ENCODE measurements at regions not wholly inside any gene's neighbourhood (a gene's known extent, or its start where the extent isn't known, plus 50 kb on each side); places are given as distances from the start of the nearest gene placed in this dataset.

DNA sequence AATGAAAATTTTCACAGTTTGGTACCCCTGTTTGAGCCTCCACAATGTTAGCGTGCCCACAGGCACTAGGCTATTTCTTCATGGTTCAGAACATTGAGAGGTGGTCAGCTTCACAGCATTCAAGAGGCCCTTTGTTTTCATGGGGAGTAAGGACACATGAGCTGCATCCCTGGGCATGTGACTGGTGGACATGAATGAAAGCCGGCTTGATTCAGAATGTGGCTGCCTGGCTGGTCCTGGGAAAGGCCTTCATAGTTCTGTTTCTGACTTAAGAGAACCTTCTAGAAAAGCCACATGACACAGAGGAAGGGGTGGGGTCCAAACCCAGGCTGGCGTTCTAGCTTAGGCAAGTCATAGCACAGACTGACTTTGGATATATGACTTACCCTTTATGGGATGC is 420.6 kb downstream of the CMPK2 start:
- Histone ChIP-seq H2AFZ (ENCODE audit: low read depth, low read length) (no peak overlapping the region), H3K79me2 (ENCODE audit: insufficient read depth, low read length) (no peaks in the 10 kb centered on the region), H3K9ac (ENCODE audit: low read length) (no peak overlapping the region), H3K36me3 (ENCODE audit: insufficient read depth, low read length) (no peaks in the 10 kb centered on the region), H3K4me1 (ENCODE audit: insufficient read depth, low read length) (no peaks in the 10 kb centered on the region), H3K9me3 (ENCODE audit: insufficient read depth, low read depth, low read length) (no peaks in the 10 kb centered on the region), H3K27me3 (ENCODE audit: insufficient read depth, low read length) (no peaks in the 10 kb centered on the region), H3K4me3 (ENCODE audit: insufficient read depth, low read depth, low read length) (no peak overlapping the region), H3K4me2 (ENCODE audit: low read length) (no peak overlapping the region), H3K27ac (ENCODE audit: low read depth, low read length) (no peak overlapping the region), H4K20me1 (ENCODE audit: insufficient read depth, low read length) (no peaks in the 10 kb centered on the region)
- no peak for FAIRE-seq
- no peak for DNase-seq (ENCODE audit: low read depth)
- no peaks in the 10 kb centered on the region for H3K27me3 Mint-ChIP-seq (ENCODE audit: low read depth, unreplicated experiment)
- H3K36me3 Mint-ChIP-seq (ENCODE audit: low read depth, unreplicated experiment): no peaks in the 10 kb centered on the region
- no peak overlapping the region for H3K27ac Mint-ChIP-seq (ENCODE audit: unreplicated experiment)
- TF ChIP-seq, protein P1, sequence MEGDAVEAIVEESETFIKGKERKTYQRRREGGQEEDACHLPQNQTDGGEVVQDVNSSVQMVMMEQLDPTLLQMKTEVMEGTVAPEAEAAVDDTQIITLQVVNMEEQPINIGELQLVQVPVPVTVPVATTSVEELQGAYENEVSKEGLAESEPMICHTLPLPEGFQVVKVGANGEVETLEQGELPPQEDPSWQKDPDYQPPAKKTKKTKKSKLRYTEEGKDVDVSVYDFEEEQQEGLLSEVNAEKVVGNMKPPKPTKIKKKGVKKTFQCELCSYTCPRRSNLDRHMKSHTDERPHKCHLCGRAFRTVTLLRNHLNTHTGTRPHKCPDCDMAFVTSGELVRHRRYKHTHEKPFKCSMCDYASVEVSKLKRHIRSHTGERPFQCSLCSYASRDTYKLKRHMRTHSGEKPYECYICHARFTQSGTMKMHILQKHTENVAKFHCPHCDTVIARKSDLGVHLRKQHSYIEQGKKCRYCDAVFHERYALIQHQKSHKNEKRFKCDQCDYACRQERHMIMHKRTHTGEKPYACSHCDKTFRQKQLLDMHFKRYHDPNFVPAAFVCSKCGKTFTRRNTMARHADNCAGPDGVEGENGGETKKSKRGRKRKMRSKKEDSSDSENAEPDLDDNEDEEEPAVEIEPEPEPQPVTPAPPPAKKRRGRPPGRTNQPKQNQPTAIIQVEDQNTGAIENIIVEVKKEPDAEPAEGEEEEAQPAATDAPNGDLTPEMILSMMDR (IDR thresholded peaks at IDR 0.05; ENCODE audit: insufficient read depth, low read depth, low read length): no peak
- no peak overlapping the region for H3K4me3 Mint-ChIP-seq (ENCODE audit: unreplicated experiment)
- H3K4me1 Mint-ChIP-seq (ENCODE audit: low read depth, unreplicated experiment): peaks cover 8% of the 10 kb centered on the region
- peaks cover 3% of the 10 kb centered on the region for H3K9me3 Mint-ChIP-seq (ENCODE audit: unreplicated experiment)

DNA sequence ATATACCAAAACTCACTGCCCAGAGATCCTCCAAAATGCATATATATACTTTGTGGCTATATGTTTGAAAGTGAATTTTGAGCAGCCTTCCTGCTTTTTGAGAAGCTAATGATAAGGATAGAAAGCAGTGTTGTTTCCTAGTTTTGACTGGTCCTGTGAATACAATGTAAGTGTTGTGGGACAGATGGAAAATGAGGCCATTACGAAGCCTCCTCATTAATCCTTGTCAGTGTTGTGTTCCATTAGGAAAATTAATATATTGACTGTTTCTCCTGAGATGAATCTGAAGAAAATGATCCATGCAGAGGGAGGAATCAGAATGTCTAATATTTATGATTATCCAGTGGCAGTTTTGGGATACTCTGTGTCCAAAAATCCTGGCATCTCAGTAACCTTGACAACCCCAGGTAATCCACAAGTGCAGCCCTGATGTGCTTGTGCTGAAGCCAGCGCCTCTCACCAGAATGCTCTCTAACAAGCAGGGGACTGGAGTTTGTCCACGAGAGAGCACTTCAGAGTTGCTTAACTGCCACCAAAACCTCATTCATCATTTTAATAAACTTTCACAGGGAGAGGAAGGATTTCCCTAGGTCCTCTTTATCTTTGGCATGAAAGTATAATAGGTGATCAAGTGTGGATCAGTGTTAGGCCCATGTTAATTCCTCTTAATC is 418.6 kb downstream of the CMPK2 start:
- Histone ChIP-seq H3K27me3 (ENCODE audit: insufficient read depth, low read length) (no peaks in the 10 kb centered on the region), H4K20me1 (ENCODE audit: insufficient read depth, low read length) (no peaks in the 10 kb centered on the region), H3K9me3 (ENCODE audit: insufficient read depth, low read depth, low read length) (no peaks in the 10 kb centered on the region), H3K4me3 (ENCODE audit: insufficient read depth, low read depth, low read length) (no peak overlapping the region), H3K36me3 (ENCODE audit: insufficient read depth, low read length) (no peaks in the 10 kb centered on the region), H3K79me2 (ENCODE audit: insufficient read depth, low read length) (no peaks in the 10 kb centered on the region), H2AFZ (ENCODE audit: low read depth, low read length) (no peak overlapping the region), H3K9ac (ENCODE audit: low read length) (no peak overlapping the region), H3K27ac (ENCODE audit: low read depth, low read length) (no peak overlapping the region), H3K4me2 (ENCODE audit: low read length) (no peak overlapping the region), H3K4me1 (ENCODE audit: insufficient read depth, low read length) (no peaks in the 10 kb centered on the region)
- no peak for DNase-seq (ENCODE audit: low read depth)
- TF ChIP-seq, protein P1 (IDR thresholded peaks at IDR 0.05; ENCODE audit: insufficient read depth, low read depth, low read length): no peak
- no peak for TF ChIP-seq EZH2 (IDR thresholded peaks at IDR 0.05; ENCODE audit: insufficient read depth, low read length)
- H3K4me1 Mint-ChIP-seq (ENCODE audit: low read depth, unreplicated experiment): peaks cover 4% of the 10 kb centered on the region
- no peak overlapping the region for H3K27ac Mint-ChIP-seq (ENCODE audit: unreplicated experiment)
- H3K27me3 Mint-ChIP-seq (ENCODE audit: low read depth, unreplicated experiment): no peaks in the 10 kb centered on the region
- H3K4me3 Mint-ChIP-seq (ENCODE audit: unreplicated experiment): no peak overlapping the region
- no peak for FAIRE-seq
- peaks cover 3% of the 10 kb centered on the region for H3K9me3 Mint-ChIP-seq (ENCODE audit: unreplicated experiment)
- no peaks in the 10 kb centered on the region for H3K36me3 Mint-ChIP-seq (ENCODE audit: low read depth, unreplicated experiment)

DNA sequence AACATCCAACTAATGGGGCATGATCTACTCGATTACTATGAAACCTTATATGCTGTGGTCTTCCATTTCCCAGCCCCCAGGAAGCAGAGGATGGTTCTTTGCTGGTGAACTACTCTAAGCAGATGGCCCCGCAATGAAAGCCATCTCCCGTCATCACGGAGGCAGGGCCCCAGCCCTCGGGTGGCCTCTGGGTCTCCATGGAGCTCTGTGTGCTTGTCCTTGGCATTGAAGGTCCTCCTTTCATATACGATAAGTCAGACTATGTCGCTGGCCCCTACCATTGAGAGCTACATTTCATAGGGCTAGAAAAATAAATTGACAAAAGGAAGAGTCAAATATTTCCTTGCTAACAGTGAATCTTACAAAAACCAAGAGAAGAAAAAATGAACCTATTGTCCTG is 416.8 kb downstream of the CMPK2 start:
- Mint-ChIP-seq H3K4me1 (ENCODE audit: low read depth, unreplicated experiment) (no peaks in the 10 kb centered on the region), H3K4me3 (ENCODE audit: unreplicated experiment) (no peak overlapping the region), H3K36me3 (ENCODE audit: low read depth, unreplicated experiment) (no peaks in the 10 kb centered on the region), H3K27ac (ENCODE audit: unreplicated experiment) (no peak overlapping the region), H3K27me3 (ENCODE audit: low read depth, unreplicated experiment) (no peaks in the 10 kb centered on the region), H3K9me3 (ENCODE audit: unreplicated experiment) (peaks cover 1% of the 10 kb centered on the region)
- H3K79me2 ChIP-seq (ENCODE audit: insufficient read depth, low read length): no peaks in the 10 kb centered on the region
- FAIRE-seq: no peak
- no peaks in the 10 kb centered on the region for H4K20me1 ChIP-seq (ENCODE audit: insufficient read depth, low read length)
- no peaks in the 10 kb centered on the region for H3K4me1 ChIP-seq (ENCODE audit: insufficient read depth, low read length)
- H3K4me2 ChIP-seq (ENCODE audit: low read length): no peak overlapping the region
- H3K4me3 ChIP-seq (ENCODE audit: insufficient read depth, low read depth, low read length): no peak overlapping the region
- H3K27ac ChIP-seq (ENCODE audit: low read depth, low read length): no peak overlapping the region
- H3K27me3 ChIP-seq (ENCODE audit: insufficient read depth, low read length): no peaks in the 10 kb centered on the region
- H3K9ac ChIP-seq (ENCODE audit: low read length): no peak overlapping the region
- no peaks in the 10 kb centered on the region for H3K9me3 ChIP-seq (ENCODE audit: insufficient read depth, low read depth, low read length)
- H3K36me3 ChIP-seq (ENCODE audit: insufficient read depth, low read length): no peaks in the 10 kb centered on the region
- DNase-seq (ENCODE audit: low read depth): no peak
- TF ChIP-seq, protein P1 (IDR thresholded peaks at IDR 0.05; ENCODE audit: insufficient read depth, low read depth, low read length): no peak
- no peak for TF ChIP-seq EZH2 (IDR thresholded peaks at IDR 0.05; ENCODE audit: insufficient read depth, low read length)
- no peak overlapping the region for H2AFZ ChIP-seq (ENCODE audit: low read depth, low read length)
